NCI-H187 (cell line): ENCODE measurements at regions not wholly inside any gene's neighbourhood (a gene's known extent, or its start where the extent isn't known, plus 50 kb on each side); places are given as distances from the start of the nearest gene placed in this dataset.

Experiments
- DNase-seq, 2 experiments: peaks; one replicate each; lab custom pipeline; 2025; lab: John Stamatoyannopoulos, UW

DNA sequence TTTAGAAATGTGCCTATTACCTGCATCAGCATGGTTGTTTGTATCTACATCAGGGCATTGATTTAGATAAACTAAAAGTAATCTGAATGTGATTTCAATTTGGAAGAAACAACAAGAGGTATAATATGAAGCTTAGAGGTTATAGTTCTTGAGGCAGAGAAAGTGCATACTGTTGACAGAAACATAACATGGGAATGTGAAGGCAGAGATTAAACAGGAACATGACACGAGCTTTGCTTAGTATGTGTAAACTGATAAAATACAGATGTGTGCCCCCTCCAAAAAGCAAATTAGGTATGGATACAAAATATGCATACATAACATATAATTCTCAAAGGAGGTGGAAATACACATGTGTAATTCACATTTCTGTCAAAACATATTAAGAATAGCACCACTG lies 1180.2 kb upstream of the ADGRL3 start:
- DNase-seq = no peak

DNA sequence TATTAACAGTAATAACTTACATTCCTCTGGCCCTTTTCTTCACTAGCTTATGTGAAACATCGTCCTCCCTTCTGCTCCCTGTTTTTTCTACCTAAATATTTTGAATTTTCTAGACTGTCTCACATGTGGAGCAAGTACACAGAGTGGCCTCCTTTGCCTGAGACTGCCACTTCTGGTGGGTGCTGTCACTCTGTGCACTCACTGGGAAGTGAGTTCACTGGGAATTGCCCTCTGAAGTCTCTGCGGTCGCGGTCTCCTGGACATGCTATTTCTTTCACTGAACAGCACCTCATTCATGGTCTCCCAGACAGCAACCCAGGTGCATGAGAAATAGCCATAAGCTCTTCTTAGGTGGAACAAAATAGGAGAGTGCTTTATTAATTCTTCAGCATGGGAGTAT lies 1179.7 kb upstream of the ADGRL3 start:
- no peak for DNase-seq

- no peak for DNase-seq
These were observed 1166.3 kb upstream of the ADGRL3 start for GRCh38 chr4:60033826-60034225.

DNA sequence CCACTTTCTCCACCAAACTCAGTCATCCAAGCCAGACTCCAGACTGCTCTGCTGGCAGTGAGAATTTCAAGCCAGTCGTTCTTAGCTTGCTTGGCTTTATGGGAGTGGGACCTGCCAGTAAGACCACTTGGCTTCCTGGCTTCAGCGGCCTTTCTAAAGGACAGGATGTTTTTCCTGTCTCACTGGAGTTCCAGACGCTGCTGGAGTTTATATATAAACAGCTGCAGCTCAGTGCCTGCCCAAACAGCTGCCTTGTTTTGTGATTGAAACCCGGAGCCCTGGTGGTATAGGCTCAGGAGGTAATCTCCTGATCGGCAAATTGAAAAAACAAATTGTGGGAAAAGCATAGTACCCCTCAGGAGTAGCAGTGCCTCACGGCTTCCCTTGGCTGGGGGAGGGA lies 1165.8 kb upstream of the ADGRL3 start:
- DNase-seq = no peak

- no peak for DNase-seq
These were observed 1160.2 kb upstream of the ADGRL3 start for GRCh38 chr4:60039908-60040307.

DNA sequence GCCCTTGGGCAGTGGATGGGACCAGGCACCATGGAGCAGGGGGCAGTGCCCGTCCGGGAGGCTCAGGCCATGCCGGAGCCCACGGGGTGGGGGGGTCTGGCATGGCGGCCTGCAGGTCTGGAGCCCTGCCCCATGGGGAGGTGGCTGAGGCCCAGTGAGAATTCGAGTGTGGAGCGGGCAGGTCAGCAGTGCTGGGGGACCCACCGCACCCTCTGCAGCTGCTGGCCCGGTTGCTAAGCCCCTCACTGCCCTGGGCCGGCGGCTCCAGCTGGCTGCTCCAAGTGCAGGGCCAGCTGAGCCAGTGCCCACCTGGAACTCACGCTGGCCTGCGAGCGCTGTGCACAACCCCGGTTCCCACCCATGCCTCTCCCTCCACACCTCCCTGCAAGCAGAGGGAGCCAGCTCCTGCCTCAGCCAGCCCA lies 1157.9 kb upstream of the ADGRL3 start:
- no peak for DNase-seq

GRCh38 chr4:60042941-60043340 lies 1157.2 kb upstream of the ADGRL3 start:
- DNase-seq = no peak

- no peak for DNase-seq
These were observed 1121.1 kb upstream of the ADGRL3 start for GRCh38 chr4:60078984-60079383.

GRCh38 chr4:60081839-60082238 lies 1118.3 kb upstream of the ADGRL3 start:
- DNase-seq = no peak

- no peak for DNase-seq
These were observed 1111.2 kb upstream of the ADGRL3 start for GRCh38 chr4:60088807-60089486.

GRCh38 chr4:60089546-60090273 lies 1110.4 kb upstream of the ADGRL3 start:
- DNase-seq = no peak

DNA sequence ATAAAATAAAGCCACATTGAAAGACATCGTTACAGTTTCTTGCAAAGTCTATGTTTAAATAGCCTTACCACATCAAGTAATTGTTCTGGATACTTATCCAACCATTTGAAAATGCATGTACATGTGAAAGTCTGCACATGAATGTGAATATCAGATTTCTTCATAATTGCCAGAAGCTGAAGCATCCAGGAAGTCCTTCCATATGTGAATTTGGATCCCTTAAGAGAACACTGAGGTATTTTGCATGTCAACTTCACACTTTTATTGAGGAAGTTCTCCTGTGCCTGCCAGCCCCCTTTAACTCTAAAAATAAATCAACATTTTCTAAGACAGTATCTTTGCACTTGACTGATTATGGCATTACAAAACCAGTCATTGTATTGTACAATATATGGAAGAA lies 1103.5 kb upstream of the ADGRL3 start:
- DNase-seq = no peak

DNA sequence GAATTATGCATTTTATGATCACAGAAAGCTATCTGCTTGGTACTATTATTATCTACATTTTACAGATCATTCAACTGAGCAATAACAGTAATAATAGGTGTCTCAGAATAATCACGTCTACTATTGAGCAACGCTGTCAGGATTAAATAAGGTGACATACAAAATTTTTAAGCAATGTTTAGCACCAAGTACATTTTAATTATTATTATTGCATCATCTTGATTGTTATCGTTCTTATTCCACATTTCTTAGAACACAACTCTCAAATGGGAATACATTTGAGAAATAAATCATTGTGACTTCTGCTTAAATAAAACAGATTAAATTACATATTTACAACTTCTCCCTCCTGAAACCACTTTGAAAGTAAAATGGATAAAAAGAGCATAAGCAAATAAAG lies 1083.5 kb upstream of the ADGRL3 start:
- no peak for DNase-seq

GRCh38 chr4:60117726-60118323 lies 1082.3 kb upstream of the ADGRL3 start:
- DNase-seq = no peak

DNA sequence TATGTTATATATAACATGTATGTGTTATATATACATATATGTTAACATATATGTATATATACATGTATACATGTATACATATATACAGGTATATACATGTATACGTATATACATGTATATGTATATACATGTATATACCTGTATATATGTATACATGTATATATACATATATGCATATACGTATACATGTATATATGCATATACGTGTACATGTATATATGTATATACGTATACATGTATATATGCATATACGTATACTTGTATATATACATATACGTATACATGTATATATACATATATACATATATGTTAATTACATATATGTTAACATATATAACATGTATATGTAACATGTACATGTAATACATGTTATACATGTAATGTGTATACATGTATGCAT lies 1077.3 kb upstream of the ADGRL3 start:
- DNase-seq = no peak

DNA sequence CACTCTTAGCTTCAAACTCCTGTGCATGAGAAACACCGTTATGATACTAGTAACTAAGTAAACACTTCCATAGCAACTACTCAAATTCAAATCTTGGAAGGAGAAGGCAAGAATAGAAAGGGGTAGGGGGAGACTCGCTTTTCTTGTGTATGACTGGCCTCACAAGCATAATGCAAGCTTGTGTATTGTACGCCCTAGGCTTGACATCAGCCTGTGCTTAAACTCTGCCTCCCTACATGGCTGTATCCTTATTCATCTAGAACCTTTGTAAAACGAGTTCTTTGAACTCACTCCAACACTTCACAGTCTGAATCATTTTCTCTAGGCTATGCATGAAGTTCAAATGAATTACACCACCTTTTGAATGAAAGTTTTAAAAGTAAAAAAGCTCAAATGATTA lies 1071.2 kb upstream of the ADGRL3 start:
- no peak for DNase-seq

- DNase-seq = no peak
These were observed 1070.4 kb upstream of the ADGRL3 start for GRCh38 chr4:60129740-60130139.

GRCh38 chr4:60133375-60133774 lies 1066.8 kb upstream of the ADGRL3 start:
- DNase-seq = no peak

DNA sequence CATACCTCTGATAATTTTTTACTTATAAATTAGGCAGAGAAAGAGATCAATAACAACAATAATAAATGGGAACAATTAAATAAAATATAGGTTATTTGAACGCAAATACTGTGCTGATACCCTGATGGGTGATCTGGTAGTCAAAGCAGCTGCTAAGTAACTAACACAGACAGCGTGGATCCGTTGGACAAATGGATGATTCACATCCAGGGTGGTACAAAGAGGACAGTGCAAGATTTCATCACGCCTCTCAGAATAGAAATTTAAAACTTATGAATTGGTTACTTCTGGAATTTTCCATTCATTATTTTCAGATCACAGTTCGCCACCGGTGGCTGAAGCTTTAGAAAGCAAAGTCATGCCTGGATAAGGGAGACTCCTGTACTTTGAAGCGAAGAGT lies 1066.0 kb upstream of the ADGRL3 start:
- DNase-seq = no peak

- DNase-seq = no peak
These were observed 1045.0 kb upstream of the ADGRL3 start for GRCh38 chr4:60155088-60155487.

- DNase-seq = no peak
These were observed 1027.0 kb upstream of the ADGRL3 start for GRCh38 chr4:60173103-60173502.

DNA sequence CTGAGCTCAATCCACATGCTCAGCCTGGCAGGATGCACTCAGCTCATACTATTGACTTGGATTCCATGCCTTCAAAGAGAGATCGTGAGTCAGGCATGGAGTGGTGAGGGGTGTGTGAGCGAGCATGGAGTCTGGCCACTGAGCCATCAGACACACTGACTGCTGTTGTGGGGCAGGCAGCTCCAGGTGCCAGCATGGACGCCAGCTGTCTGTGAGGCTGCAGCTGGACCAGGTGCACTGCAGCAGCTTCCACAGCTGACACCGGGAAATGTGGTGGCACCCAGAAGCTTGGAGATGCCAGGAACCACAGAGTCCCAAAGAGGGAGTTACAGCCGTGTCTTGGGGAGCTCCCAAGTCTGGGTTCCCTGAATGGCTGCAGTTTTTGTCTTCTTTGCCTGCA lies 1026.4 kb upstream of the ADGRL3 start:
- DNase-seq = no peak

GRCh38 chr4:60175241-60175640 lies 1024.9 kb upstream of the ADGRL3 start:
- no peak for DNase-seq
